Endothelial cell (in vitro differentiated cells): ENCODE measurements at regions not wholly inside any gene's neighbourhood (a gene's known extent, or its start where the extent isn't known, plus 50 kb on each side); places are given as distances from the start of the nearest gene placed in this dataset.

Experiments used
- DNase-seq: peaks from one replicate; pipeline ENCODE4 v3.0.0; 2021; ENCODE audit warnings: low spot score
- H3K27ac Mint-ChIP-seq: one replicate; pipeline ENCODE4 v1.8.0; 2021; ENCODE audit warnings: mixed read lengths, inconsistent platforms; ENCODE audit not compliant: unreplicated experiment
- H3K27me3 Mint-ChIP-seq: one replicate; pipeline ENCODE4 v1.8.0; 2021; ENCODE audit warnings: mild to moderate bottlenecking, moderate library complexity, mixed read lengths, inconsistent platforms; ENCODE audit not compliant: unreplicated experiment
- H3K36me3 Mint-ChIP-seq: one replicate; pipeline ENCODE4 v1.8.0; 2021; ENCODE audit warnings: mild to moderate bottlenecking, low read depth, mixed read lengths, inconsistent platforms; ENCODE audit not compliant: unreplicated experiment
- H3K4me1 Mint-ChIP-seq: one replicate; pipeline ENCODE4 v1.8.0; 2021; ENCODE audit warnings: mild to moderate bottlenecking, mixed read lengths, inconsistent platforms; ENCODE audit not compliant: unreplicated experiment
- H3K4me3 Mint-ChIP-seq: one replicate; pipeline ENCODE4 v1.8.0; 2021; ENCODE audit warnings: mild to moderate bottlenecking, mixed read lengths, inconsistent platforms; ENCODE audit not compliant: unreplicated experiment
- H3K9me3 Mint-ChIP-seq: one replicate; pipeline ENCODE4 v1.8.0; 2021; ENCODE audit warnings: mixed read lengths, inconsistent platforms; ENCODE audit not compliant: unreplicated experiment
- TF ChIP-seq, protein P1 (sequence below): fragments of 200-600 bp; sonication (generic); IDR thresholded peaks from one replicate; pipeline ENCODE4 v1.5.0; 2021; ENCODE audit warnings: antibody characterized with exemption; ENCODE audit not compliant: unreplicated experiment

DNA sequence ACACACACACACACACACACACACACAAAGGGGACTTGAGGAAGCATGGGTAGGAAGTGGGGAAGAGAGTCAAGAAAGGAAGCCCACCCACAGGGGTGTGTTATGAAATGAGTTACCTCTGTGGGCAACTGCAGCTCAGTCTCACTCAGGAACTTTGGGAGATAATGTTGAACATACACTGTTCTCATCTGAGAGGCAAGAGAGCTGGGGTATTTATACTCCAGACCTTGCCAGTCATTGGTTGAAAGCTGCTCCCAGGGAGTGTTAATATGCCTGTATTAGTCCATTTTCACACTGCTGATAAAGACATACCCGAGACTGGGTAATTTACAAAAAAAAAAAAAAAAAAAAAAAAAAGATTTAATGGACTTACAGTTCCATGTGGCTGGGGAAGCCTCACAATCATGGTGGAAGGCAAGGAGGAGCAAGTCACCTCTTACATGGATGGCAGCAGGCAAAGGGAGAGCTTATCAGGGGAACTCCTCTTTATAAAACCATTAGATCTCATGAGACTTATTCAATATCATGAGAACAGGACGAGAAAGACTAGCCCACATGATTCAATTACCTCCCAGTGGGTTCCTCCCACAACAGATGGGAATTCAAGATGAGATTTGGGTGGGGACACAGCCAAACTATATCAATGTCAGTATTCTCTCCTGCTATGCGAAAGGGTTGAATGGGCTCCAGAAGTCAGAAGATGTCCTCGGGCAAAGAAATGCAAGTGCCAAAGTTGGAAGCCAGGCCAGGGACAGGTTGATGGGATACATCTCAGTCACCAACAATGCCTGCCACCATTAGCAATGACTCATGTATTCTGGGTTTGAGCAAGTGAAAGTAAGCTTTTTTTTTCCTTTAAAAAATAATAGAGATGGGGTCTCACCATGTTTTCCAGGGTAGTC lies 270.5 kb downstream of the MRTFB start:
- DNase-seq = no peak
- Mint-ChIP-seq H3K4me1 (no peaks in the 10 kb centered on the region), H3K4me3 (no peak overlapping the region), H3K27me3 (no peaks in the 10 kb centered on the region), H3K36me3 (peaks cover 4% of the 10 kb centered on the region), H3K9me3 (no peaks in the 10 kb centered on the region), H3K27ac (no peak overlapping the region)
- TF ChIP-seq, protein P1, sequence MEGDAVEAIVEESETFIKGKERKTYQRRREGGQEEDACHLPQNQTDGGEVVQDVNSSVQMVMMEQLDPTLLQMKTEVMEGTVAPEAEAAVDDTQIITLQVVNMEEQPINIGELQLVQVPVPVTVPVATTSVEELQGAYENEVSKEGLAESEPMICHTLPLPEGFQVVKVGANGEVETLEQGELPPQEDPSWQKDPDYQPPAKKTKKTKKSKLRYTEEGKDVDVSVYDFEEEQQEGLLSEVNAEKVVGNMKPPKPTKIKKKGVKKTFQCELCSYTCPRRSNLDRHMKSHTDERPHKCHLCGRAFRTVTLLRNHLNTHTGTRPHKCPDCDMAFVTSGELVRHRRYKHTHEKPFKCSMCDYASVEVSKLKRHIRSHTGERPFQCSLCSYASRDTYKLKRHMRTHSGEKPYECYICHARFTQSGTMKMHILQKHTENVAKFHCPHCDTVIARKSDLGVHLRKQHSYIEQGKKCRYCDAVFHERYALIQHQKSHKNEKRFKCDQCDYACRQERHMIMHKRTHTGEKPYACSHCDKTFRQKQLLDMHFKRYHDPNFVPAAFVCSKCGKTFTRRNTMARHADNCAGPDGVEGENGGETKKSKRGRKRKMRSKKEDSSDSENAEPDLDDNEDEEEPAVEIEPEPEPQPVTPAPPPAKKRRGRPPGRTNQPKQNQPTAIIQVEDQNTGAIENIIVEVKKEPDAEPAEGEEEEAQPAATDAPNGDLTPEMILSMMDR = no peak

DNA sequence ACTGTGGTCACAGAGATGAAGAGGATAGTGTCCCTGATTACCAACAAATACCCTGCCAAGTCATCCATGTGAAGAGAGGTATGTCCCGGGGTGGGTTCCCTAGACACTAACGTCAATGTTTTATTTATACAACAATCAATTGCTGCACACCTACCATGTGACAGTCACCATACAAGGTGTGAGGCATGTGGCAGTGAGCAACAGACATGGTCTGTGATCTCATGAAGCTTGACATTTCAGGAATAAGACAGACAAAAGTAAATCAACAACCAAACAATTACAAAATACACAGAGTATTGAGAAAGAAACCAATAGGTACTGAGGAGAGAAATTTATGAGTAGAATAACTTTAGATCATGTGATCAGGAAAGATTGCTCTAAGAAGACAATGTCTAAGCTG lies 268.6 kb downstream of the MRTFB start:
- Mint-ChIP-seq H3K4me1 (no peaks in the 10 kb centered on the region), H3K36me3 (peaks cover 4% of the 10 kb centered on the region), H3K9me3 (no peaks in the 10 kb centered on the region), H3K4me3 (no peak overlapping the region), H3K27me3 (no peaks in the 10 kb centered on the region), H3K27ac (no peak overlapping the region)
- TF ChIP-seq, protein P1 = no peak
- DNase-seq = no peak

DNA sequence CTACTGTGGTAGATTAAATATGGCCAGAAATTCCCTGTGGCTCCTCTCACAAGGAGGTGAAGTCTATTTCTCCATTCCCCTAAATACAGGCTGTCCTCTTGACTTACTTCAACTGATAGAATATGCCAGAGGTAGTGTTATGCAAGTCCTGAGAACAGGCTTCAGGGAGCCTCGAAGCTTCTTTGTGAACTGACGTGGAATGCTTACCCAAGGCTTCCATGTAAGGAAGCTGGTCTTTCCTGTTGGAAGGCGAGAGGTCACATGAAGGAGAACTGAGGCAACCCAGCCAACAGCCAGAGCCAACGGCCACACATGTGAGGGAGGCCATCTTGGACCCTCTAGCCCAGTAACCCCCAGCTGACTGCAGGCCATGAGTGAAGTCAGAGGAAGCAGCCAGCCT lies 267.9 kb downstream of the MRTFB start:
- TF ChIP-seq, protein P1 = no peak
- no peaks in the 10 kb centered on the region for H3K9me3 Mint-ChIP-seq
- H3K27ac Mint-ChIP-seq = no peak overlapping the region
- H3K27me3 Mint-ChIP-seq = no peaks in the 10 kb centered on the region
- peaks cover 4% of the 10 kb centered on the region for H3K36me3 Mint-ChIP-seq
- H3K4me1 Mint-ChIP-seq = no peaks in the 10 kb centered on the region
- no peak for DNase-seq
- H3K4me3 Mint-ChIP-seq = no peak overlapping the region

DNA sequence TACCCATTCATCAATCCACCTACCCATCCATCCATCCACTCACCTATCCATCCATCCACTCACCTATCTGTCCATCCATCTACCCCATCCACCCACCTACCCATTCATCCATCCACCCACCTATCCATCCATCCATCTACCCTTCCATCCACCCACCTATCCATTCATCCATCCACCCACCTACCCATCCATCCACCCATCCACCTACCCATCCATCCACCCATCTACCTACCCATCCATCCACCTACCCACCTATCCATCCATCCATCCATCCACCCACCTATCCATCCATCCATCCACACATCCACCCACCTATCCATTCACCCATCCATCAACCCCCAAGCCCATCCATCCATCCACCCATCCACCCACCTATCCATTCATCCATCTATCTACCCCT lies 267.1 kb downstream of the MRTFB start:
- TF ChIP-seq, protein P1 = no peak

DNA sequence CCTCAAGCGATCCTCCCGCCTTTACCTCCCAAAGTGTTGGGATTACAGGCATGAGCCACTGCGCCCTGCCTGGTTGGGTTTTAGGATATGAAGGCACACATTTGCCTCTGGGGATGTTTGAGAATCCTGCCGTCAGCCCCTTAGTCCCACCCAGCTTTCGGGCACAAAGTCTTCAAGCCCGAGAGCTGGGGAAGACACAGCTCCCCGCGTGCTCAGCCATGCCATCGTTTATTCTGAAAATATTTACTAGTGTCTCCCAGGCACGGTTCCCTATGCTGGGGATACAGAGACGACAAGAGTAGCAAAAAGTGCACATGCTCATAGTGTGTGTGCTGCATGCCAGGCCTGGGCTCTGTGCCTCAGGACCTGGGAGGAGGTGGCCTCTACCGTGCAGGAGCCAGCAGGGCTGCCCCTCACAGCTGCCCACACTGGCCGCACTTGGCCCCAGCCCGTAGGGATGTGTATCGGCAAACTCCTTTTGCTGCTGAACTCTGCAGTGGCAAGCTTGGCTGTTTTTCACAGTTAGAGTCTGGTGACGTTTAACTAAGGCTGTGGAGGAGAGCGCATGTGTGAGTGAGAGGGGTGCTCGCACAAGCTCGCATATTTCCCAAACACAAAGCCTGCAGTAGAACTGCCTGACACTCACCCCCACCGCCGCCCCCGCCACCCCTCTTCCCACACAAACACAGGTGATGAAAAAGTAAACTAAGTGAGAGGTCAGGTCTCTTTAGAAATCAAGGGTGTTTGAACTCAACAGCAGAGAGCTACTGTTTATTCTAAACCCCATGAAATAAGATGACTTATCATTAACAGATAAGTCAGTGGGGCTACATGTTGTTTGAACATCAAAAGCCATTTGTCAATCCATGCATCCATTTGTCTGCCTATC lies 266.4 kb downstream of the MRTFB start:
- Mint-ChIP-seq H3K36me3 (no peaks in the 10 kb centered on the region), H3K27me3 (peaks cover 3% of the 10 kb centered on the region), H3K4me1 (no peaks in the 10 kb centered on the region), H3K27ac (no peak overlapping the region), H3K4me3 (no peak overlapping the region), H3K9me3 (no peaks in the 10 kb centered on the region)
- TF ChIP-seq, protein P1 = no peak
- DNase-seq = no peak

More for the DNA sequence above, 267.1 kb downstream of the MRTFB start:
- Mint-ChIP-seq H3K27ac (no peak overlapping the region), H3K27me3 (peaks cover 2% of the 10 kb centered on the region), H3K36me3 (peaks cover 4% of the 10 kb centered on the region), H3K4me1 (no peaks in the 10 kb centered on the region), H3K9me3 (no peaks in the 10 kb centered on the region), H3K4me3 (no peak overlapping the region)
- no peak for DNase-seq
